22Rv1 (cell line): ENCODE measurements at regions not wholly inside any gene's neighbourhood (a gene's known extent, or its start where the extent isn't known, plus 50 kb on each side); places are given as distances from the start of the nearest gene placed in this dataset.
"Not testable (repeated sequence)": the region's sequence is repeated elsewhere in the genome, so short reads cannot be mapped to it uniquely, and the experiment has no call there.

Source experiments
- ZFX ChIP-seq: fragments of 450-650 bp; IDR thresholded peaks from 2 replicates; pipeline ENCODE4 v1.6.1; 2017; ENCODE audit warnings: antibody characterized with exemption, borderline replicate concordance
- TF ChIP-seq, protein P1 (sequence below): fragments of 450-650 bp; IDR thresholded peaks from 2 replicates; pipeline ENCODE4 v1.5.1; 2017; ENCODE audit warnings: mild to moderate bottlenecking

GRCh38 chr20:30824666-30825065 is 432.8 kb upstream of the DEFB115 start:
- TF ChIP-seq, protein P1, sequence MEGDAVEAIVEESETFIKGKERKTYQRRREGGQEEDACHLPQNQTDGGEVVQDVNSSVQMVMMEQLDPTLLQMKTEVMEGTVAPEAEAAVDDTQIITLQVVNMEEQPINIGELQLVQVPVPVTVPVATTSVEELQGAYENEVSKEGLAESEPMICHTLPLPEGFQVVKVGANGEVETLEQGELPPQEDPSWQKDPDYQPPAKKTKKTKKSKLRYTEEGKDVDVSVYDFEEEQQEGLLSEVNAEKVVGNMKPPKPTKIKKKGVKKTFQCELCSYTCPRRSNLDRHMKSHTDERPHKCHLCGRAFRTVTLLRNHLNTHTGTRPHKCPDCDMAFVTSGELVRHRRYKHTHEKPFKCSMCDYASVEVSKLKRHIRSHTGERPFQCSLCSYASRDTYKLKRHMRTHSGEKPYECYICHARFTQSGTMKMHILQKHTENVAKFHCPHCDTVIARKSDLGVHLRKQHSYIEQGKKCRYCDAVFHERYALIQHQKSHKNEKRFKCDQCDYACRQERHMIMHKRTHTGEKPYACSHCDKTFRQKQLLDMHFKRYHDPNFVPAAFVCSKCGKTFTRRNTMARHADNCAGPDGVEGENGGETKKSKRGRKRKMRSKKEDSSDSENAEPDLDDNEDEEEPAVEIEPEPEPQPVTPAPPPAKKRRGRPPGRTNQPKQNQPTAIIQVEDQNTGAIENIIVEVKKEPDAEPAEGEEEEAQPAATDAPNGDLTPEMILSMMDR, result not testable (repeated sequence)
- TF ChIP-seq ZFX, result not testable (repeated sequence)
